HCT116 (cell line): ENCODE measurements at regions not wholly inside any gene's neighbourhood (a gene's known extent, or its start where the extent isn't known, plus 50 kb on each side); places are given as distances from the start of the nearest gene placed in this dataset.

ENCODE experiments used
- ATAC-seq: fragments of 200-7000 bp; cut with Tn5 transposase; 2 replicates; pipeline ENCODE4 v1.9.1; 2020; ENCODE audit warnings: mild to moderate bottlenecking, moderate library complexity
- BruUV-seq: library from RNA; stranded (reverse); fragments of 400-500 nt; replicated peaks from 2 replicates; lab custom pipeline; 2021; lab: Mats Ljungman, UMichigan
- CTCF ChIA-PET: fragments of 300-600 bp; sonication (Branson Sonifier 250); formaldehyde crosslinking; loops from one replicate; lab custom pipeline; 2021; ENCODE audit warnings: antibody characterized with exemption; lab: Charles Lee
- POLR2A ChIA-PET: fragments of 300-600, 350-600 bp; sonication (Branson Sonifier 250); formaldehyde crosslinking; loops from one replicate; lab custom pipeline; 2021; ENCODE audit warnings: antibody characterized with exemption; lab: Charles Lee
- RAD21 ChIA-PET, 2 experiments: fragments of 300-600 bp; sonication (Branson Sonifier 250); formaldehyde crosslinking; loops; one replicate each; lab custom pipeline; 2023; ENCODE audit warnings: low total read pairs in 2 of 2; ENCODE audit not compliant: uncharacterized antibody in 2 of 2, unreplicated experiment in 2 of 2, low non-redundant PET in 1 of 2; lab: Charles Lee
- DNase-seq: peaks from one replicate; pipeline ENCODE4 v3.0.0-alpha.2; 2010; ENCODE audit warnings: low read depth, low spot score
- H2AFZ ChIP-seq: fragments of 200-600 bp; shearing (Covaris generic), sonication (generic); 2 replicates; pipeline ENCODE4 v1.6.1; 2017; ENCODE audit warnings: low read depth, mixed run types, mixed read lengths, antibody characterized with exemption, low read length; ENCODE audit not compliant: poor library complexity, severe bottlenecking
- H3K27ac ChIP-seq: 2 replicates; pipeline ENCODE4 v1.5.1; 2012; ENCODE audit warnings: low read depth, low read length
- H3K27me3 ChIP-seq: fragments of 200-600 bp; sonication (generic); 2 replicates; pipeline ENCODE4 v1.6.1; 2016; ENCODE audit warnings: mixed run types, low read length, mixed read lengths; ENCODE audit not compliant: insufficient read depth
- H3K36me3 ChIP-seq, 2 experiments: fragments of 200-500 bp in 1 of 2; fragments of 200-600 bp in 1 of 2; sonication (Bioruptor generic) in 1 of 2; sonication (generic) in 1 of 2; 2 replicates each; pipeline versions ENCODE4 v1.5.1 to v1.6.1; 2014 to 2016; ENCODE audit warnings: low read length in 2 of 2, inconsistent platforms in 1 of 2, mixed read lengths in 1 of 2, mixed run types in 1 of 2; ENCODE audit not compliant: insufficient read depth in 2 of 2, control insufficient read depth in 1 of 2
- H3K4me1 ChIP-seq, 2 experiments: fragments of 200-600 bp in 1 of 2; sonication (generic) in 1 of 2; 2 replicates each; pipeline versions ENCODE4 v1.5.1 to v1.6.1; 2012 to 2017; ENCODE audit warnings: low read length in 2 of 2, inconsistent platforms in 1 of 2, mild to moderate bottlenecking in 1 of 2, mixed read lengths in 1 of 2, mixed run types in 1 of 2, moderate library complexity in 1 of 2; ENCODE audit not compliant: insufficient read depth in 2 of 2, control insufficient read depth in 1 of 2
- H3K4me2 ChIP-seq: fragments of 200-600 bp; sonication (generic); 2 replicates; pipeline ENCODE4 v1.6.1; 2017; ENCODE audit warnings: mixed run types, low read length, mixed read lengths
- H3K4me3 ChIP-seq, 2 experiments: fragments of 200-600 bp in 1 of 2; sonication (generic) in 1 of 2; replicated peaks in 1 of 2; 2 replicates each; pipeline ENCODE4 v1.5.1; 2011 to 2016; ENCODE audit warnings: low read length in 2 of 2, control low read depth in 1 of 2, low read depth in 1 of 2, mild to moderate bottlenecking in 1 of 2, mixed read lengths in 1 of 2, mixed run types in 1 of 2
- H3K79me2 ChIP-seq: fragments of 200-600 bp; sonication (generic); 2 replicates; pipeline ENCODE4 v1.6.1; 2017; ENCODE audit warnings: mild to moderate bottlenecking, mixed run types, low read length, moderate library complexity, mixed read lengths; ENCODE audit not compliant: insufficient read depth
- H3K9ac ChIP-seq: fragments of 200-600 bp; sonication (generic); 2 replicates; pipeline ENCODE4 v1.6.1; 2016; ENCODE audit warnings: low read length, mixed read lengths
- H3K9me2 ChIP-seq: fragments of 200-600 bp; sonication (generic), shearing (Covaris generic); 2 replicates; pipeline ENCODE4 v1.6.1; 2017; ENCODE audit warnings: mixed run types, mild to moderate bottlenecking, moderate library complexity; ENCODE audit not compliant: insufficient read depth
- H3K9me3 ChIP-seq, 2 experiments: fragments of 200-500 bp in 1 of 2; fragments of 200-600 bp in 1 of 2; sonication (Bioruptor generic) in 1 of 2; sonication (generic) in 1 of 2; 2 replicates each; pipeline ENCODE4 v1.6.1; 2014 to 2017; ENCODE audit warnings: low read length in 2 of 2, mixed read lengths in 2 of 2, inconsistent platforms in 1 of 2, low read depth in 1 of 2, mild to moderate bottlenecking in 1 of 2, mixed run types in 1 of 2, moderate library complexity in 1 of 2; ENCODE audit not compliant: control insufficient read depth in 1 of 2, insufficient read depth in 1 of 2
- H4K20me1 ChIP-seq: fragments of 200-600 bp; sonication (generic), shearing (Covaris generic); 2 replicates; pipeline ENCODE4 v1.6.1; 2017; ENCODE audit warnings: mixed run types, mild to moderate bottlenecking, moderate library complexity; ENCODE audit not compliant: insufficient read depth
- EZH2 ChIP-seq: fragments of 200-600 bp; sonication (generic); IDR thresholded peaks from 2 replicates; pipeline ENCODE4 v1.6.1; 2017; ENCODE audit warnings: antibody characterized with exemption, mixed run types
- POLR2A ChIP-seq: IDR thresholded peaks from 2 replicates; pipeline ENCODE4 v1.7.0; 2011; ENCODE audit warnings: borderline replicate concordance; ENCODE audit not compliant: insufficient read depth, insufficient read length; ENCODE audit errors: extremely low read depth
- RAD21 ChIP-seq: IDR thresholded peaks from 2 replicates; pipeline ENCODE4 v1.6.1; 2012; ENCODE audit warnings: low read depth, mild to moderate bottlenecking
- SIN3A ChIP-seq: IDR thresholded peaks from 2 replicates; pipeline ENCODE4 v1.6.1; 2012; ENCODE audit warnings: low read depth
- YY1 ChIP-seq: IDR thresholded peaks from 2 replicates; pipeline ENCODE4 v1.6.1; 2011; ENCODE audit warnings: low read length, low read depth, moderate library complexity, mild to moderate bottlenecking; ENCODE audit not compliant: insufficient replicate concordance; ENCODE audit errors: extremely low read depth
- intact Hi-C: fragments of 100-400 bp; cut with micrococcal nuclease; formaldehyde crosslinking; loops from 2 replicates; pipeline ENCODE4 v1.10.0; 2022
- TF ChIP-seq, protein P1 (sequence below): IDR thresholded peaks from 2 replicates; pipeline ENCODE4 v1.6.1; 2011; ENCODE audit warnings: mild to moderate bottlenecking, low read length, moderate library complexity; ENCODE audit not compliant: insufficient replicate concordance; ENCODE audit errors: extremely low read depth
- TF ChIP-seq, protein P2 (sequence below): IDR thresholded peaks from 2 replicates; pipeline ENCODE4 v1.6.1; 2012
- TF ChIP-seq, protein P3 (sequence below): IDR thresholded peaks from 2 replicates; pipeline ENCODE4 v1.6.1; 2012; ENCODE audit warnings: low read depth

DNA sequence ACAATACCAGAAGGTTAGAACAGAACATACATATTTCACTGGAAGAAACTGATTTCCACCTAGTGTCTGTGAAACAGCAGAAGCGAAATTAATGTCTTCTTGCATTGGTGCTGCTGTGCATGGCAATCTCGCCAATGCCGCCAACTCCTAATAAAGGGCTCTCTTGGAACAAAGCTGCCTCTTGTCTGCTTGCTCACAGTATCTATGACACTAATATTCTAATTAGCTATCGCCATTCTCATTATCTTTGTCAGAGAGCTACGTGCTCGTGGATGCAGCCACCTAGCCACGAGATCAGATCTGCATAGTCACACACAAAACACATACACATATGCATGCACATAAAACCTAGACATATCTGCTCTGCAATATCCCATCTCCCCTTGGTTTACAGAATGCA, 145.9 kb upstream of the OLIG3 start:
- ATAC-seq (no peak), DNase-seq (no peak)
- Histone ChIP-seq H3K9me3 (no peaks in the 10 kb centered on the region), H3K4me1 (peaks cover 4 to 11% of the 10 kb centered on the region in 2 experiments; a peak in 3 of 4 replicates), H3K27ac (no peak overlapping the region), H4K20me1 (no peaks in the 10 kb centered on the region), H3K9ac (no peak overlapping the region), H3K79me2 (no peaks in the 10 kb centered on the region), H3K4me3 (no peak overlapping the region), H3K4me2 (no peak overlapping the region), H3K9me2 (no peaks in the 10 kb centered on the region), H3K27me3 (no peaks in the 10 kb centered on the region), H3K36me3 (no peaks in the 10 kb centered on the region), H2AFZ (no peak overlapping the region)
- TF ChIP-seq, protein P1, sequence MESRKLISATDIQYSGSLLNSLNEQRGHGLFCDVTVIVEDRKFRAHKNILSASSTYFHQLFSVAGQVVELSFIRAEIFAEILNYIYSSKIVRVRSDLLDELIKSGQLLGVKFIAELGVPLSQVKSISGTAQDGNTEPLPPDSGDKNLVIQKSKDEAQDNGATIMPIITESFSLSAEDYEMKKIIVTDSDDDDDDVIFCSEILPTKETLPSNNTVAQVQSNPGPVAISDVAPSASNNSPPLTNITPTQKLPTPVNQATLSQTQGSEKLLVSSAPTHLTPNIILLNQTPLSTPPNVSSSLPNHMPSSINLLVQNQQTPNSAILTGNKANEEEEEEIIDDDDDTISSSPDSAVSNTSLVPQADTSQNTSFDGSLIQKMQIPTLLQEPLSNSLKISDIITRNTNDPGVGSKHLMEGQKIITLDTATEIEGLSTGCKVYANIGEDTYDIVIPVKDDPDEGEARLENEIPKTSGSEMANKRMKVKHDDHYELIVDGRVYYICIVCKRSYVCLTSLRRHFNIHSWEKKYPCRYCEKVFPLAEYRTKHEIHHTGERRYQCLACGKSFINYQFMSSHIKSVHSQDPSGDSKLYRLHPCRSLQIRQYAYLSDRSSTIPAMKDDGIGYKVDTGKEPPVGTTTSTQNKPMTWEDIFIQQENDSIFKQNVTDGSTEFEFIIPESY, result no peak
- TF ChIP-seq, protein P2, sequence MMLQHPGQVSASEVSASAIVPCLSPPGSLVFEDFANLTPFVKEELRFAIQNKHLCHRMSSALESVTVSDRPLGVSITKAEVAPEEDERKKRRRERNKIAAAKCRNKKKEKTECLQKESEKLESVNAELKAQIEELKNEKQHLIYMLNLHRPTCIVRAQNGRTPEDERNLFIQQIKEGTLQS, result no peak
- TF ChIP-seq SIN3A (no peak), RAD21 (no peak), POLR2A (no peak), EZH2 (no peak), YY1 (no peak)
- TF ChIP-seq, protein P3, sequence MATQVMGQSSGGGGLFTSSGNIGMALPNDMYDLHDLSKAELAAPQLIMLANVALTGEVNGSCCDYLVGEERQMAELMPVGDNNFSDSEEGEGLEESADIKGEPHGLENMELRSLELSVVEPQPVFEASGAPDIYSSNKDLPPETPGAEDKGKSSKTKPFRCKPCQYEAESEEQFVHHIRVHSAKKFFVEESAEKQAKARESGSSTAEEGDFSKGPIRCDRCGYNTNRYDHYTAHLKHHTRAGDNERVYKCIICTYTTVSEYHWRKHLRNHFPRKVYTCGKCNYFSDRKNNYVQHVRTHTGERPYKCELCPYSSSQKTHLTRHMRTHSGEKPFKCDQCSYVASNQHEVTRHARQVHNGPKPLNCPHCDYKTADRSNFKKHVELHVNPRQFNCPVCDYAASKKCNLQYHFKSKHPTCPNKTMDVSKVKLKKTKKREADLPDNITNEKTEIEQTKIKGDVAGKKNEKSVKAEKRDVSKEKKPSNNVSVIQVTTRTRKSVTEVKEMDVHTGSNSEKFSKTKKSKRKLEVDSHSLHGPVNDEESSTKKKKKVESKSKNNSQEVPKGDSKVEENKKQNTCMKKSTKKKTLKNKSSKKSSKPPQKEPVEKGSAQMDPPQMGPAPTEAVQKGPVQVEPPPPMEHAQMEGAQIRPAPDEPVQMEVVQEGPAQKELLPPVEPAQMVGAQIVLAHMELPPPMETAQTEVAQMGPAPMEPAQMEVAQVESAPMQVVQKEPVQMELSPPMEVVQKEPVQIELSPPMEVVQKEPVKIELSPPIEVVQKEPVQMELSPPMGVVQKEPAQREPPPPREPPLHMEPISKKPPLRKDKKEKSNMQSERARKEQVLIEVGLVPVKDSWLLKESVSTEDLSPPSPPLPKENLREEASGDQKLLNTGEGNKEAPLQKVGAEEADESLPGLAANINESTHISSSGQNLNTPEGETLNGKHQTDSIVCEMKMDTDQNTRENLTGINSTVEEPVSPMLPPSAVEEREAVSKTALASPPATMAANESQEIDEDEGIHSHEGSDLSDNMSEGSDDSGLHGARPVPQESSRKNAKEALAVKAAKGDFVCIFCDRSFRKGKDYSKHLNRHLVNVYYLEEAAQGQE, result no peak
- RAD21 ChIA-PET, result no interaction called here
- intact Hi-C loops, result loop anchor here (5.0 kb wide), 1 partner anchor 673 kb away; no protein-coding TSS in a partner anchor
- POLR2A ChIA-PET, result no interaction called here
- BruUV-seq, result no TSS peak
- CTCF ChIA-PET, result interaction anchor here (1.0 kb wide), 1 partner anchor 546 kb away, joined by 3 read pairs; no protein-coding TSS in a partner anchor
